ENCODE measurements at regions not wholly inside any gene's neighbourhood (a gene's known extent, or its start where the extent isn't known, plus 50 kb on each side); places are given as distances from the start of the nearest gene placed in this dataset.

GRCh38 chr2:239583171-239583878, 182.5 kb upstream of the HDAC4 start:
- H3K4me1 ChIP-seq, result no peaks in the 10 kb centered on the region
- no peak overlapping the region for H3K4me3 ChIP-seq
- DNase-seq (ENCODE audit: low spot score in 2 of 2), result no peak

GRCh38 chr2:239582476-239582875, 181.7 kb upstream of the HDAC4 start:
- no peak overlapping the region for H3K4me3 ChIP-seq
- no peak for DNase-seq (ENCODE audit: low spot score in 2 of 2)
- peaks cover 0 to 4% of the 10 kb centered on the region in 2 donors for H3K27me3 ChIP-seq
- 66 to 68% methylated on average over 6 of the region's 6 CpGs for WGBS, 2 donors
- no peak overlapping the region for H3K27ac ChIP-seq
- no peaks in the 10 kb centered on the region for H3K4me1 ChIP-seq
- no peaks in the 10 kb centered on the region for H3K36me3 ChIP-seq
- H3K9me3 ChIP-seq, result no peaks in the 10 kb centered on the region
- no peak for TF ChIP-seq POLR2A (IDR thresholded peaks at IDR 0.05)
- no peak for TF ChIP-seq EP300 (IDR thresholded peaks at IDR 0.05)
- TF ChIP-seq, protein P1, sequence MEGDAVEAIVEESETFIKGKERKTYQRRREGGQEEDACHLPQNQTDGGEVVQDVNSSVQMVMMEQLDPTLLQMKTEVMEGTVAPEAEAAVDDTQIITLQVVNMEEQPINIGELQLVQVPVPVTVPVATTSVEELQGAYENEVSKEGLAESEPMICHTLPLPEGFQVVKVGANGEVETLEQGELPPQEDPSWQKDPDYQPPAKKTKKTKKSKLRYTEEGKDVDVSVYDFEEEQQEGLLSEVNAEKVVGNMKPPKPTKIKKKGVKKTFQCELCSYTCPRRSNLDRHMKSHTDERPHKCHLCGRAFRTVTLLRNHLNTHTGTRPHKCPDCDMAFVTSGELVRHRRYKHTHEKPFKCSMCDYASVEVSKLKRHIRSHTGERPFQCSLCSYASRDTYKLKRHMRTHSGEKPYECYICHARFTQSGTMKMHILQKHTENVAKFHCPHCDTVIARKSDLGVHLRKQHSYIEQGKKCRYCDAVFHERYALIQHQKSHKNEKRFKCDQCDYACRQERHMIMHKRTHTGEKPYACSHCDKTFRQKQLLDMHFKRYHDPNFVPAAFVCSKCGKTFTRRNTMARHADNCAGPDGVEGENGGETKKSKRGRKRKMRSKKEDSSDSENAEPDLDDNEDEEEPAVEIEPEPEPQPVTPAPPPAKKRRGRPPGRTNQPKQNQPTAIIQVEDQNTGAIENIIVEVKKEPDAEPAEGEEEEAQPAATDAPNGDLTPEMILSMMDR (IDR thresholded peaks at IDR 0.05), result no peak

More at GRCh38 chr2:239583171-239583878, 182.5 kb upstream of the HDAC4 start:
- H3K27ac ChIP-seq, result no peak overlapping the region
- H3K36me3 ChIP-seq, result no peaks in the 10 kb centered on the region
- TF ChIP-seq, protein P1 (IDR thresholded peaks at IDR 0.05), result no peak
- TF ChIP-seq EP300 (IDR thresholded peaks at IDR 0.05), result no peak
- no peak for TF ChIP-seq POLR2A (IDR thresholded peaks at IDR 0.05)
- no peaks in the 10 kb centered on the region for H3K9me3 ChIP-seq
- H3K27me3 ChIP-seq, result peaks cover 0 to 4% of the 10 kb centered on the region in 2 donors
- 93 to 95% methylated on average over 14 to 18 of the region's 21 CpGs for WGBS, 2 donors

DNA sequence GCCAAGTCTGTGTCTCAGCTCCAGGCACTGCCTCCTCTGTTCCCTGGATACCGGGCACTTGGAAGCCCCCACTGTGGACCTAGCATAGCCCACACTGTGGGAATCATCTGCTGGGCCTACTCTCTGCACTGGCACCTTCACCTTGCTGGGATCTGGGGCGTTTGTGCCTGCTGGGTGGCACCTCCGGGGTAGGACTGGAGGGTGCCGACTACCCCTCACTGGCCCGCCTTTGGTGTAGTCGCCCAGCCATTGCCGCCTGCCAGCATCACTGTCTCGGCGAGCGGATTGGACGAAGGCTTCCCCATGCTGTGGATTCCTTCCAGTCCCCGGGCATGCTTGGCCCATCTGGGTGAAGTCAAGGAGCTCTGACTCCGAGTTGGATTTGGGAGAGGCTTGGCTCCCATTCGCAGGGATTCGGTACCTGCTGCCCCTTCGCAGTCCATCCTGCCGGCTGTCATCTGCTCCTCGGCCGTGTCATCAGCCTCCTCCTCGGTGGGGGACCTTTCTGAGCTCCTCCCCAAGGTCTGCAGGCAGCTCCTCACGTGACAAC, 180.6 kb upstream of the HDAC4 start:
- WGBS, 2 donors, result 81 to 91% methylated on average over 17 to 21 of the region's 21 CpGs
- H3K36me3 ChIP-seq, result no peaks in the 10 kb centered on the region
- no peaks in the 10 kb centered on the region for H3K27me3 ChIP-seq
- no peak overlapping the region for H3K4me3 ChIP-seq
- H3K4me1 ChIP-seq, result no peaks in the 10 kb centered on the region
- no peaks in the 10 kb centered on the region for H3K9me3 ChIP-seq
- TF ChIP-seq EP300 (IDR thresholded peaks at IDR 0.05), result no peak
- TF ChIP-seq, protein P1 (IDR thresholded peaks at IDR 0.05), result no peak
- TF ChIP-seq POLR2A (IDR thresholded peaks at IDR 0.05), result no peak
- no peak for DNase-seq (ENCODE audit: low spot score in 2 of 2)
- H3K27ac ChIP-seq, result no peak overlapping the region

GRCh38 chr2:239580199-239580527, 179.3 kb upstream of the HDAC4 start:
- no peak overlapping the region for H3K4me3 ChIP-seq
- peaks cover 0 to 6% (median 0%) of the 10 kb centered on the region in 4 donors for H3K9me3 ChIP-seq
- TF ChIP-seq, protein P1 (IDR thresholded peaks at IDR 0.05), result no peak
- TF ChIP-seq POLR2A (IDR thresholded peaks at IDR 0.05) (no peak), EP300 (IDR thresholded peaks at IDR 0.05) (no peak)
- no peaks in the 10 kb centered on the region for H3K4me1 ChIP-seq
- no peak overlapping the region for H3K27ac ChIP-seq
- H3K36me3 ChIP-seq, result no peaks in the 10 kb centered on the region
- no peaks in the 10 kb centered on the region for H3K27me3 ChIP-seq
- DNase-seq (ENCODE audit: low spot score in 2 of 2), result no peak
- WGBS, 2 donors, result 73 to 84% methylated on average over 3 of the region's 3 CpGs

DNA sequence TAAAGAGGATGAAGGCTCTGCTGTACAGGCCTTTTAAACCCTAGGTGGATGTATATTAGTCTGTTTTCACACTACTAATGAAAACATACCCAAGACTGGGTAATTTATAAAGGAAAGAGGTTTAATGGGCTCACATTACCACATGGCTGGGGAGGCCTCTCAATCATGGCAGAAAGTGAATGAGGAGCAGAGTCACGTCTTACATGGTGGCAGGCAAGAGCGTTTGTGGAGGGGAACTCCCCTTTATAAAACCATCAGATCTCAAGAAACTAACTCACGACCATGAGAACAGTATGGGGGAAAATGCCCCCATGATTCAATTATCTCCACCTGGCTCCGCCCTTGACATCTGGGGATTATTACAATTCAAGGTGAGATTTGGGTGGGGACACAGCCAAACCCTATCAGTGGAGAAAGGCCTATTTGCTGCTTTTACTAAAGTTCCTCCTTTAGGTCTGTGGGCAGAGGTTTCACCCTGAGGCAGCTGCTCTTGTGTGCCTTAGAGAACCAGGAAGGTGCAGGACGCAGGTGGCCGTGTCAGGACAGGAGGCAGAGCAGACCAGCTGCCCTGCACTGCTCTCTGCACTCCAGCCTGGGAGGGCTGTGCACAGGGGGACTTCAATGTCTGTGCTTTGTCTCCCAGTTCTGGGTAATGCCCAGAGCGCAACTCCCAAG, 178.8 kb upstream of the HDAC4 start:
- Histone ChIP-seq H3K27me3 (no peaks in the 10 kb centered on the region), H3K4me1 (peaks cover 0 to 3% (median 0%) of the 10 kb centered on the region in 4 donors), H3K36me3 (no peaks in the 10 kb centered on the region), H3K4me3 (no peak overlapping the region), H3K9me3 (peaks cover 0 to 6% (median 0%) of the 10 kb centered on the region in 4 donors), H3K27ac (no peak overlapping the region)
- TF ChIP-seq POLR2A (IDR thresholded peaks at IDR 0.05) (no peak), EP300 (IDR thresholded peaks at IDR 0.05) (no peak)
- TF ChIP-seq, protein P1 (IDR thresholded peaks at IDR 0.05), result no peak
- WGBS, 2 donors, result 91 to 93% methylated on average over 7 of the region's 7 CpGs
- DNase-seq (ENCODE audit: low spot score in 2 of 2), result no peak

Data from tibial nerve (tissue), 4 donors.